Progenitor cell of endocrine pancreas (in vitro differentiated cells): ENCODE measurements at regions not wholly inside any gene's neighbourhood (a gene's known extent, or its start where the extent isn't known, plus 50 kb on each side); places are given as distances from the start of the nearest gene placed in this dataset.

Source experiments
- DNase-seq: peaks from one replicate; pipeline ENCODE4 v3.0.0; 2021; ENCODE audit warnings: low spot score; ENCODE audit not compliant: unreplicated experiment
- H3K27ac Mint-ChIP-seq: 2 replicates; pipeline ENCODE4 v1.8.0; 2021; ENCODE audit warnings: mild to moderate bottlenecking, moderate library complexity, mixed read lengths
- H3K27me3 Mint-ChIP-seq: 2 replicates; pipeline ENCODE4 v1.8.0; 2021; ENCODE audit warnings: mixed read lengths
- H3K36me3 Mint-ChIP-seq: 2 replicates; pipeline ENCODE4 v1.8.0; 2022; ENCODE audit warnings: mixed read lengths; ENCODE audit not compliant: insufficient read depth
- H3K4me1 Mint-ChIP-seq: 2 replicates; pipeline ENCODE4 v1.8.0; 2021; ENCODE audit warnings: low read depth, mixed read lengths
- H3K4me3 Mint-ChIP-seq: 2 replicates; pipeline ENCODE4 v1.8.0; 2021; ENCODE audit warnings: low read depth, mild to moderate bottlenecking, moderate library complexity, mixed read lengths
- H3K9me3 Mint-ChIP-seq: 2 replicates; pipeline ENCODE4 v1.8.0; 2021; ENCODE audit warnings: low read depth, mixed read lengths
- TF ChIP-seq, protein P1 (sequence below): fragments of 200-600 bp; sonication (generic); IDR thresholded peaks from one replicate; pipeline ENCODE4 v1.5.0; 2021; ENCODE audit warnings: antibody characterized with exemption, mild to moderate bottlenecking; ENCODE audit not compliant: unreplicated experiment

GRCh38 chr12:42769455-42769854 is 179.9 kb upstream of the PRICKLE1 start:
- H3K36me3 Mint-ChIP-seq = peaks cover 4% of the 10 kb centered on the region
- no peak for DNase-seq
- H3K27me3 Mint-ChIP-seq = no peaks in the 10 kb centered on the region
- no peak overlapping the region for H3K27ac Mint-ChIP-seq
- TF ChIP-seq, protein P1, sequence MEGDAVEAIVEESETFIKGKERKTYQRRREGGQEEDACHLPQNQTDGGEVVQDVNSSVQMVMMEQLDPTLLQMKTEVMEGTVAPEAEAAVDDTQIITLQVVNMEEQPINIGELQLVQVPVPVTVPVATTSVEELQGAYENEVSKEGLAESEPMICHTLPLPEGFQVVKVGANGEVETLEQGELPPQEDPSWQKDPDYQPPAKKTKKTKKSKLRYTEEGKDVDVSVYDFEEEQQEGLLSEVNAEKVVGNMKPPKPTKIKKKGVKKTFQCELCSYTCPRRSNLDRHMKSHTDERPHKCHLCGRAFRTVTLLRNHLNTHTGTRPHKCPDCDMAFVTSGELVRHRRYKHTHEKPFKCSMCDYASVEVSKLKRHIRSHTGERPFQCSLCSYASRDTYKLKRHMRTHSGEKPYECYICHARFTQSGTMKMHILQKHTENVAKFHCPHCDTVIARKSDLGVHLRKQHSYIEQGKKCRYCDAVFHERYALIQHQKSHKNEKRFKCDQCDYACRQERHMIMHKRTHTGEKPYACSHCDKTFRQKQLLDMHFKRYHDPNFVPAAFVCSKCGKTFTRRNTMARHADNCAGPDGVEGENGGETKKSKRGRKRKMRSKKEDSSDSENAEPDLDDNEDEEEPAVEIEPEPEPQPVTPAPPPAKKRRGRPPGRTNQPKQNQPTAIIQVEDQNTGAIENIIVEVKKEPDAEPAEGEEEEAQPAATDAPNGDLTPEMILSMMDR = no peak
- H3K4me3 Mint-ChIP-seq = no peak overlapping the region
- H3K4me1 Mint-ChIP-seq = peaks cover 9% of the 10 kb centered on the region
- peaks cover 15% of the 10 kb centered on the region for H3K9me3 Mint-ChIP-seq

DNA sequence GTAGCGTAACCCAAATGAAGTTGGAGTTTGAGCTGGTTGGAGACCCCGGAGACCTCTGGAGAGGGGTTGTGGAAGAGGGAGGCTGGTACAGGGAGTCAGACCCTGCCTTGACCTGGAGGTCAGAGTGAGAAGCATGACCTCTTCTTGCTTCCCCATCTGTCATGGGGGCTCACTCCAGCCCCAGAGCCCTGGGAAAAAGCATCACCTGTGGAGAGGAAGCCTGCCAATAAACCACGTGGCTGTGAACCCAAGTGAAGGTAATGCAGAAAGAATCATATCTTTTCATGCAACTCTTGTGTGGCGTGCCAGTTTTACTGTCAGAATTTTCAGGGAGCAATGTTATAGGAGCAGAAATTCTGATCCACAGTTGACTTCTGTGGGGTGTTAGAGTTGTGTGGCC is 178.5 kb upstream of the PRICKLE1 start:
- Mint-ChIP-seq H3K4me3 (no peak overlapping the region), H3K27ac (no peak overlapping the region), H3K9me3 (peaks cover 16% of the 10 kb centered on the region), H3K27me3 (no peaks in the 10 kb centered on the region), H3K4me1 (peaks cover 12% of the 10 kb centered on the region), H3K36me3 (peaks cover 4% of the 10 kb centered on the region)
- DNase-seq = no peak
- TF ChIP-seq, protein P1 = no peak

- Mint-ChIP-seq H3K27ac (no peak overlapping the region), H3K27me3 (no peaks in the 10 kb centered on the region), H3K9me3 (peaks cover 16% of the 10 kb centered on the region), H3K4me1 (peaks cover 12% of the 10 kb centered on the region), H3K36me3 (peaks cover 4% of the 10 kb centered on the region), H3K4me3 (no peak overlapping the region)
- TF ChIP-seq, protein P1 = no peak
- no peak for DNase-seq
These were observed 177.9 kb upstream of the PRICKLE1 start for GRCh38 chr12:42767326-42767954.

GRCh38 chr12:42766754-42767153 is 177.2 kb upstream of the PRICKLE1 start:
- peaks cover 16% of the 10 kb centered on the region for H3K9me3 Mint-ChIP-seq
- no peak for DNase-seq
- TF ChIP-seq, protein P1 = no peak

DNA sequence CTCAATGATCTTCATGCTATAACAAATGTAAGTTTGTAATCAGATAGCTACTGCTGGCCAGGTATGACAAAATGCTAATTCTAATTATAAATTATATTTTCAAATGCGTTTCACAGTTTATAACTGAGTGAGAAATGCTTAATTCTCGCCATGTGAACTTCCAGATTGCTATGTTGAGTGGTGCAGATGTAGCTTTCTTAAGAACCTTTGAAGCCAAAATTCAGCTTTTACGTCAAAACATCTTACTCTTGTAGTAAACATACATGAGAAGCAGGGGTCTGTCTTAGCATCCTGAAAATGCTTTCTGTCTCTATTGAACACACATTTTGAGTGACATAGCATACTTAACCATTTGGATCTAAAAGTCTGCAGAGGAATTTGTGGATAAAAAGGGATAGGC is 176.5 kb upstream of the PRICKLE1 start:
- Mint-ChIP-seq H3K27ac (no peak overlapping the region), H3K9me3 (peaks cover 8% of the 10 kb centered on the region), H3K4me3 (no peak overlapping the region), H3K27me3 (no peaks in the 10 kb centered on the region), H3K36me3 (no peaks in the 10 kb centered on the region), H3K4me1 (peaks cover 13% of the 10 kb centered on the region)
- no peak for DNase-seq
- TF ChIP-seq, protein P1 = no peak

More at GRCh38 chr12:42766754-42767153, 177.2 kb upstream of the PRICKLE1 start:
- peak overlapping the region; percentile 73 for H3K27ac Mint-ChIP-seq
- peaks cover 4% of the 10 kb centered on the region for H3K36me3 Mint-ChIP-seq
- no peaks in the 10 kb centered on the region for H3K27me3 Mint-ChIP-seq
- no peak overlapping the region for H3K4me3 Mint-ChIP-seq
- H3K4me1 Mint-ChIP-seq = peaks cover 12% of the 10 kb centered on the region
